Spleen (tissue), 11 donors: ENCODE measurements at regions not wholly inside any gene's neighbourhood (a gene's known extent, or its start where the extent isn't known, plus 50 kb on each side); places are given as distances from the start of the nearest gene placed in this dataset.

Experiments used
- DNase-seq: peaks from one replicate; pipeline ENCODE4 v3.0.0-alpha.2; 2020
- H3K27ac ChIP-seq, 8 donors: fragments of 200-600 bp; sonication (generic) in 7 of 8; 1 replicate in 4 of 8; 2 replicates in 4 of 8; pipeline versions ENCODE4 v1.5.0 to v1.8.0; 2016 to 2021; ENCODE audit warnings: inconsistent platforms in 4 of 8, mild to moderate bottlenecking in 4 of 8, moderate library complexity in 1 of 8
- H3K27me3 ChIP-seq, 7 donors: fragments of 200-600 bp; sonication (generic) in 6 of 7; replicated peaks in 1 of 7; 1 replicate in 4 of 7; 2 replicates in 3 of 7; pipeline versions ENCODE4 v1.5.0 to v1.8.0; 2016 to 2021; ENCODE audit warnings: inconsistent platforms in 3 of 7, mild to moderate bottlenecking in 1 of 7
- H3K36me3 ChIP-seq, 6 donors: fragments of 200-600 bp; sonication (generic) in 5 of 6; 1 replicate in 4 of 6; 2 replicates in 2 of 6; pipeline versions ENCODE4 v1.5.0 to v1.8.0; 2016 to 2021; ENCODE audit warnings: inconsistent platforms in 2 of 6
- H3K4me1 ChIP-seq, 6 donors: fragments of 200-600 bp; sonication (generic) in 5 of 6; 1 replicate in 3 of 6; 2 replicates in 3 of 6; pipeline versions ENCODE4 v1.5.0 to v1.8.0; 2016 to 2021; ENCODE audit warnings: inconsistent platforms in 3 of 6
- H3K4me3 ChIP-seq, 8 donors: fragments of 200-600 bp; sonication (generic) in 7 of 8; 1 replicate in 4 of 8; 2 replicates in 4 of 8; pipeline versions ENCODE4 v1.5.0 to v1.8.0; 2016 to 2021; ENCODE audit warnings: inconsistent platforms in 4 of 8, mild to moderate bottlenecking in 4 of 8, moderate library complexity in 2 of 8
- H3K9me3 ChIP-seq, 8 donors: fragments of 200-600 bp; sonication (generic) in 7 of 8; 1 replicate in 4 of 8; 2 replicates in 4 of 8; pipeline versions ENCODE4 v1.5.0 to v1.8.0; 2016 to 2021; ENCODE audit warnings: inconsistent platforms in 4 of 8
- POLR2A ChIP-seq, 3 donors: fragments of 450-650 bp; IDR thresholded peaks; one replicate each; pipeline ENCODE4 v1.5.1; 2017; ENCODE audit warnings: antibody characterized with exemption in 3 of 3, mild to moderate bottlenecking in 1 of 3
- POLR2AphosphoS5 ChIP-seq, 3 donors: sonication (generic); formaldehyde crosslinking; IDR thresholded peaks; one replicate each; pipeline ENCODE4 v1.5.1; 2017; ENCODE audit warnings: antibody characterized with exemption in 3 of 3
- WGBS, 5 donors: extraction: QIAGEN DNeasy Blood & Tissue Kit in 3 of 5; methylation state at CpG; one replicate each; pipeline versions ENCODE4 v1.1.5 to v1.1.7; 2013 to 2018; 5-methylcytosine and 5-hydroxymethylcytosine counted together
- intact Hi-C: fragments of 100-400 bp; cut with DNase I; formaldehyde crosslinking; loops from one replicate; pipeline ENCODE4 v1.15.0; 2023; ENCODE audit warnings: low total_unique reads
- TF ChIP-seq, protein P1 (sequence below), 11 experiments: fragments of 200-600 bp in 7 of 11; fragments of 450-650 bp in 4 of 11; sonication (generic) in 4 of 11; IDR thresholded peaks in 8 of 11; conservative IDR thresholded peaks in 3 of 11; 1 replicate in 7 of 11; 2 replicates in 4 of 11; pipeline versions ENCODE4 v1.4.0 to v1.8.0; 2016 to 2021; ENCODE audit warnings: antibody characterized with exemption in 11 of 11, inconsistent platforms in 4 of 11, mild to moderate bottlenecking in 1 of 11
- donor health status: healthy with polysubstance abuse.
- donor health status: DM: no; HTN: no; CAD: no; lungs with moderate emphysema.
- donor health status: DM: no; HTN: no; CAD: no.
- donor health status: Bipolar disorder and iron deficiency.
- donor health status: healthy.
- donor health status: DM: no; HTN: no; CAD: no.
- donor health status: DM: yes; HTN: yes; CAD: no.

- Histone ChIP-seq H3K9me3 (peaks cover 0 to 10% (median 7%) of the 10 kb centered on the region in 8 donors), H3K4me3 (no peak overlapping the region), H3K4me1 (no peaks in the 10 kb centered on the region), H3K27ac (no peak overlapping the region), H3K36me3 (no peaks in the 10 kb centered on the region), H3K27me3 (no peaks in the 10 kb centered on the region)
- intact Hi-C loops = no loop called here
- TF ChIP-seq, protein P1, sequence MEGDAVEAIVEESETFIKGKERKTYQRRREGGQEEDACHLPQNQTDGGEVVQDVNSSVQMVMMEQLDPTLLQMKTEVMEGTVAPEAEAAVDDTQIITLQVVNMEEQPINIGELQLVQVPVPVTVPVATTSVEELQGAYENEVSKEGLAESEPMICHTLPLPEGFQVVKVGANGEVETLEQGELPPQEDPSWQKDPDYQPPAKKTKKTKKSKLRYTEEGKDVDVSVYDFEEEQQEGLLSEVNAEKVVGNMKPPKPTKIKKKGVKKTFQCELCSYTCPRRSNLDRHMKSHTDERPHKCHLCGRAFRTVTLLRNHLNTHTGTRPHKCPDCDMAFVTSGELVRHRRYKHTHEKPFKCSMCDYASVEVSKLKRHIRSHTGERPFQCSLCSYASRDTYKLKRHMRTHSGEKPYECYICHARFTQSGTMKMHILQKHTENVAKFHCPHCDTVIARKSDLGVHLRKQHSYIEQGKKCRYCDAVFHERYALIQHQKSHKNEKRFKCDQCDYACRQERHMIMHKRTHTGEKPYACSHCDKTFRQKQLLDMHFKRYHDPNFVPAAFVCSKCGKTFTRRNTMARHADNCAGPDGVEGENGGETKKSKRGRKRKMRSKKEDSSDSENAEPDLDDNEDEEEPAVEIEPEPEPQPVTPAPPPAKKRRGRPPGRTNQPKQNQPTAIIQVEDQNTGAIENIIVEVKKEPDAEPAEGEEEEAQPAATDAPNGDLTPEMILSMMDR (IDR thresholded peaks at IDR 0.05 in 8 of 11, conservative IDR thresholded peaks at IDR 0.05 in 3 of 11) = no peak
- no peak for TF ChIP-seq POLR2AphosphoS5 (IDR thresholded peaks at IDR 0.05)
- TF ChIP-seq POLR2A (IDR thresholded peaks at IDR 0.05) = no peak
- DNase-seq = no peak
- 32 to 72% (median 55%) methylated on average over 1 of the region's 1 CpG for WGBS, 5 donors
These were observed 1237.5 kb downstream of the MRPL39 start for GRCh38 chr21:24369746-24370145.

DNA sequence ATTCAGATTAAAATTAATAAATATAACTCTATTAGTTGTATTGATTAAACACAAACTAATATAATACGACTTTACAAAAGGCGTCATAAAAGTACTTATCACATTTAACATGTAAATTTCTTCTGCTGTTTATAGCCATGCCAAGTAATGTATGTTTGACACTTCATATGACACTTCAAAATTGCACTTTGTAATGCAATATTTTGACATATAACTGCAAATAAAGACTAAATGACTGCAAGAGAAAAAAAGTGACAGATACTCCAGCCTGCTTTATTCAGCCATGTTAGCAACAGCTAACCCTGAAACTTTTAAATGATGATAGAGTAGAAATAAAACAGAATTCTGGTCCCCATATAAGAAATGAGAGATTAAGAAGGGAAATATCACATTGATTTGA lies 1238.0 kb downstream of the MRPL39 start:
- no peak overlapping the region for H3K27ac ChIP-seq
- WGBS, 5 donors = 86 to 97% (median 92%) methylated on average over 2 of the region's 2 CpGs
- H3K27me3 ChIP-seq = no peaks in the 10 kb centered on the region
- DNase-seq = no peak
- peaks cover 0 to 6% (median 3%) of the 10 kb centered on the region in 8 donors for H3K9me3 ChIP-seq
- no peaks in the 10 kb centered on the region for H3K36me3 ChIP-seq
- no peak for TF ChIP-seq POLR2AphosphoS5 (IDR thresholded peaks at IDR 0.05)
- no peak for TF ChIP-seq POLR2A (IDR thresholded peaks at IDR 0.05)
- TF ChIP-seq, protein P1 (IDR thresholded peaks at IDR 0.05 in 8 of 11, conservative IDR thresholded peaks at IDR 0.05 in 3 of 11) = no peak
- intact Hi-C loops = no loop called here
- no peak overlapping the region for H3K4me3 ChIP-seq
- no peaks in the 10 kb centered on the region for H3K4me1 ChIP-seq

GRCh38 chr21:24367936-24368335 lies 1239.3 kb downstream of the MRPL39 start:
- no peak for DNase-seq
- Histone ChIP-seq H3K27me3 (no peaks in the 10 kb centered on the region), H3K9me3 (no peaks in the 10 kb centered on the region), H3K36me3 (no peaks in the 10 kb centered on the region), H3K4me1 (no peaks in the 10 kb centered on the region), H3K27ac (no peak overlapping the region), H3K4me3 (no peak overlapping the region)
- intact Hi-C loops = no loop called here
- TF ChIP-seq POLR2AphosphoS5 (IDR thresholded peaks at IDR 0.05) = no peak
- TF ChIP-seq POLR2A (IDR thresholded peaks at IDR 0.05) = no peak
- TF ChIP-seq, protein P1 (IDR thresholded peaks at IDR 0.05 in 8 of 11, conservative IDR thresholded peaks at IDR 0.05 in 3 of 11) = no peak

DNA sequence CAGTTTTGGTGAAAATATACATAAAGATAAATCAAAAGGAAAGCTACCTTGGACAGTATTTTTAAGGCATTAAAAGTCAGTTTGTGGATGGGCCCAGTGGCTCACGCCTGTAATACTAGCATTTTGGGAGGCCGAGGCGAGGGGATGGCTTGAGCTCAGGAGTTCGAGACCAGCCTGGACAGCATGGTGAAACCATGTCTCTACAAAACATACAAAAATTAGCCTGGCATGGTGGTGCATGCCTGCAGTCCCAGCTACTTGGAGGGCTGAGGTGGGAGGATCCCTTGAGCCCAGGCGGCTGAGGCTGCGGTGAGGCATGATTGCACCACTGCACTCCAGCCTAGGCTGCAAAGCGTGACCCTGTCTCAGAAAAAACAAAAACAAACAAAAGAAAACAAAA lies 1253.8 kb downstream of the MRPL39 start:
- DNase-seq = no peak
- TF ChIP-seq POLR2AphosphoS5 (IDR thresholded peaks at IDR 0.05) (no peak), POLR2A (IDR thresholded peaks at IDR 0.05) (no peak)
- TF ChIP-seq, protein P1 (IDR thresholded peaks at IDR 0.05 in 8 of 11, conservative IDR thresholded peaks at IDR 0.05 in 3 of 11) = no peak

More for the DNA sequence above, 1253.8 kb downstream of the MRPL39 start:
- no peaks in the 10 kb centered on the region for H3K27me3 ChIP-seq
- H3K4me3 ChIP-seq = no peak overlapping the region
- 81 to 93% (median 88%) methylated on average over 7 of the region's 7 CpGs for whole genome bisulfite sequencing, 5 donors
- intact Hi-C loops = no loop called here
- no peaks in the 10 kb centered on the region for H3K9me3 ChIP-seq
- H3K36me3 ChIP-seq = no peaks in the 10 kb centered on the region
- H3K27ac ChIP-seq = no peak overlapping the region
- H3K4me1 ChIP-seq = no peaks in the 10 kb centered on the region
